Sigmoid colon (tissue), 3 donors: ENCODE measurements at regions not wholly inside any gene's neighbourhood (a gene's known extent, or its start where the extent isn't known, plus 50 kb on each side); places are given as distances from the start of the nearest gene placed in this dataset.

Experiments used
- POLR2A ChIP-seq, 2 donors: fragments of 450-650 bp; IDR thresholded peaks; one replicate each; pipeline ENCODE4 v1.6.1; 2016; ENCODE audit warnings: antibody characterized with exemption in 2 of 2, mild to moderate bottlenecking in 2 of 2, moderate library complexity in 2 of 2
- TF ChIP-seq, protein P1 (sequence below), 4 experiments: fragments of 450-650 bp in 3 of 4; fragments of 200-600 bp in 1 of 4; IDR thresholded peaks; one replicate each; pipeline ENCODE4 v1.5.1; 2016 to 2019; ENCODE audit warnings: antibody characterized with exemption in 4 of 4, mild to moderate bottlenecking in 3 of 4, moderate library complexity in 2 of 4

DNA sequence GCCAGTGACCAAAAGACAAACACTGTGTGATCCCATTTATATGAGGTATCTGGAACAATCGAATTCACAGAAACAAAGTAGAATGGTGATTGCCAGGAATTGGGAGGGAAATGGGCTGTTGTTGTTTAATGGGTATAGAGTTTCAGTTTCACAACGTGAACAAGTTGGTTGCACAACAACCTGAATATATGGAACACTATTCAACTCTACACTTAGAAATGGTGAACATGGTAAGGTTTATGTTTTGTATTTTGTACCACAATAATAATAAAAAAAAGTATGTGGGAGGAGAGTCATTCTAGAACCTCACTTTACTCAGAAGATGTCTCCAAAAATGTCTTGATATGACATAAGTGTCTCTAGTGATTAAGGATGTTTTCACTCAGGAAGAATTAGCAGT lies 85.2 kb upstream of the SGCE start:
- TF ChIP-seq POLR2A (IDR thresholded peaks at IDR 0.05), result no peak
- TF ChIP-seq, protein P1, sequence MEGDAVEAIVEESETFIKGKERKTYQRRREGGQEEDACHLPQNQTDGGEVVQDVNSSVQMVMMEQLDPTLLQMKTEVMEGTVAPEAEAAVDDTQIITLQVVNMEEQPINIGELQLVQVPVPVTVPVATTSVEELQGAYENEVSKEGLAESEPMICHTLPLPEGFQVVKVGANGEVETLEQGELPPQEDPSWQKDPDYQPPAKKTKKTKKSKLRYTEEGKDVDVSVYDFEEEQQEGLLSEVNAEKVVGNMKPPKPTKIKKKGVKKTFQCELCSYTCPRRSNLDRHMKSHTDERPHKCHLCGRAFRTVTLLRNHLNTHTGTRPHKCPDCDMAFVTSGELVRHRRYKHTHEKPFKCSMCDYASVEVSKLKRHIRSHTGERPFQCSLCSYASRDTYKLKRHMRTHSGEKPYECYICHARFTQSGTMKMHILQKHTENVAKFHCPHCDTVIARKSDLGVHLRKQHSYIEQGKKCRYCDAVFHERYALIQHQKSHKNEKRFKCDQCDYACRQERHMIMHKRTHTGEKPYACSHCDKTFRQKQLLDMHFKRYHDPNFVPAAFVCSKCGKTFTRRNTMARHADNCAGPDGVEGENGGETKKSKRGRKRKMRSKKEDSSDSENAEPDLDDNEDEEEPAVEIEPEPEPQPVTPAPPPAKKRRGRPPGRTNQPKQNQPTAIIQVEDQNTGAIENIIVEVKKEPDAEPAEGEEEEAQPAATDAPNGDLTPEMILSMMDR (IDR thresholded peaks at IDR 0.05), result no peak
